Ishikawa (cell line): ENCODE measurements at regions not wholly inside any gene's neighbourhood (a gene's known extent, or its start where the extent isn't known, plus 50 kb on each side); places are given as distances from the start of the nearest gene placed in this dataset.

Experiments
- CEBPB ChIP-seq: IDR thresholded peaks from 2 replicates; pipeline ENCODE4 v1.6.1; 2012
- CREB1 ChIP-seq: IDR thresholded peaks from 2 replicates; pipeline ENCODE4 v1.6.1; 2012; ENCODE audit warnings: low read depth
- EGR1 ChIP-seq: IDR thresholded peaks from 2 replicates; pipeline ENCODE4 v1.6.1; 2012
- EP300 ChIP-seq: IDR thresholded peaks from 2 replicates; pipeline ENCODE4 v1.6.1; 2012; ENCODE audit warnings: borderline replicate concordance
- FOXM1 ChIP-seq: IDR thresholded peaks from 2 replicates; pipeline ENCODE4 v1.6.1; 2012; ENCODE audit warnings: low read depth, borderline replicate concordance
- MAX ChIP-seq: IDR thresholded peaks from 2 replicates; pipeline ENCODE4 v1.6.1; 2012
- NFIC ChIP-seq: IDR thresholded peaks from 2 replicates; pipeline ENCODE4 v1.6.1; 2012
- RAD21 ChIP-seq: IDR thresholded peaks from 2 replicates; pipeline ENCODE4 v1.6.1; 2012; ENCODE audit warnings: low read depth
- TAF1 ChIP-seq: IDR thresholded peaks from 2 replicates; pipeline ENCODE4 v1.6.1; 2012; ENCODE audit warnings: low read depth, mild to moderate bottlenecking
- TCF12 ChIP-seq: IDR thresholded peaks from 2 replicates; pipeline ENCODE4 v1.6.1; 2012; ENCODE audit warnings: low read depth
- TEAD4 ChIP-seq: IDR thresholded peaks from 2 replicates; pipeline ENCODE4 v1.6.1; 2012
- YY1 ChIP-seq: IDR thresholded peaks from 2 replicates; pipeline ENCODE4 v1.6.1; 2012; ENCODE audit warnings: low read depth
- ZBTB7A ChIP-seq: IDR thresholded peaks from 2 replicates; pipeline ENCODE4 v1.6.1; 2012; ENCODE audit warnings: low read depth
- TF ChIP-seq, protein P1 (sequence below): IDR thresholded peaks from 2 replicates; pipeline ENCODE4 v1.6.1; 2012
- TF ChIP-seq, protein P2 (sequence below): IDR thresholded peaks from 2 replicates; pipeline ENCODE4 v1.6.1; 2012; ENCODE audit warnings: low read depth, mild to moderate bottlenecking

DNA sequence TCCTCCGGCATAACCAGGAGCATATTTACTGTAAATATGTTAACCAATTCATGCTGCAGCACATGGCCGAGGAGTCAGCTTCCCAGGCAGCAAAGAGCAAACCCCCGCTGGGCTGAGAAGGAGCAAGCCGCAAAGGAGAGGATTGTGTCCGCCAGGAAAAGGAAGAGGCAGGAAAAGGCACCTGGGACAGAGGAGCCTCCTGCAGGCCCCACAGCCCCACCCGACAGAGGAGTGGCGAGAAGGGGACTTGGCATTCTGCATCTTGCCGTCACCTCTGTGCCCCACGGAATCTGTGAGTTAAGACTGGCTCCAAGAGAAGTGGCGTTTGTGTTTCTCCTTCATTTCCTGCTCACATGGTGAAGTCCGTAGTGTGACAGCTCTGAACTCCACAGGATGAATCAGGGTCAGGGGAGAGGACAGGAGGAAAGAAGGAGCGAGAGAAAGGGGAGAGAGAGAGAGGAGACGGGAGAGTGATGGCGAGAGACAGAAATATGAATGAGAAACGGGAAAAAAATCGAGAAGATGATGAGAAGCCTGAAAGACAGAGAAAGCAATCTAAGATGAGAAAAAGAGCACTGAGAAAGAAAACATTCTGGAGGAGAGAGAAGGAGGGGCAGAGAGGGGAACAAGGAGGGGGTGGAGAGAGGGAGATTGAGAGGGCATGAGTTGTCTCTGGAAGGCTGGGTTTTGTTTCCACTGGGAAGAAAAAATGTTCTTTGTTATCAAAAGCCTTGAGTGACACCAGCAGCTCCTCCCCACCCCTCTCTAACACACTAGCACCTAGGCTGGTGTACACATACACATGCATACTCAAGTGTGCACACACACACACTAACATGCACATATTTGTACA, 489.6 kb downstream of the MN1 start:
- no peak for TF ChIP-seq CREB1
- no peak for TF ChIP-seq EP300
- TF ChIP-seq EGR1: no peak
- no peak for TF ChIP-seq ZBTB7A
- TF ChIP-seq FOXM1: no peak
- TF ChIP-seq, protein P1, sequence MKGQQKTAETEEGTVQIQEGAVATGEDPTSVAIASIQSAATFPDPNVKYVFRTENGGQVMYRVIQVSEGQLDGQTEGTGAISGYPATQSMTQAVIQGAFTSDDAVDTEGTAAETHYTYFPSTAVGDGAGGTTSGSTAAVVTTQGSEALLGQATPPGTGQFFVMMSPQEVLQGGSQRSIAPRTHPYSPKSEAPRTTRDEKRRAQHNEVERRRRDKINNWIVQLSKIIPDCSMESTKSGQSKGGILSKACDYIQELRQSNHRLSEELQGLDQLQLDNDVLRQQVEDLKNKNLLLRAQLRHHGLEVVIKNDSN: no peak
- TF ChIP-seq MAX: no peak

DNA sequence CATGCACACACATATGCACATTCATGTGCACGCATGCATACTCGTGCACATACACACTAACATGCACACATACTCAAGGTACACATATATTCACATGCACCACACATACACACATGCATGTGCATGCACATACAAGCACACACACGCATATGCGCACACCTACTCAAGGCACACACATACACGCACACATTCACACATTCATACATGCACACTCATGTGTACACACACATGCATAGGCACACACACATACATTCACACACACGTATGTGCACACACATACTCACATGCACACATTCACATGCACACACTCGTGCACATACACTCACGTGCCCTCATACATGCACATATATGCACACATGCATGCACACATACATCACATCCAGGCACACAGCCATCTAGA, 489.0 kb downstream of the MN1 start:
- TF ChIP-seq EP300 (no peak), YY1 (no peak), EGR1 (no peak), TCF12 (no peak), RAD21 (no peak), TAF1 (no peak), NFIC (no peak), CREB1 (no peak), MAX (no peak), ZBTB7A (no peak)
- TF ChIP-seq, protein P2, sequence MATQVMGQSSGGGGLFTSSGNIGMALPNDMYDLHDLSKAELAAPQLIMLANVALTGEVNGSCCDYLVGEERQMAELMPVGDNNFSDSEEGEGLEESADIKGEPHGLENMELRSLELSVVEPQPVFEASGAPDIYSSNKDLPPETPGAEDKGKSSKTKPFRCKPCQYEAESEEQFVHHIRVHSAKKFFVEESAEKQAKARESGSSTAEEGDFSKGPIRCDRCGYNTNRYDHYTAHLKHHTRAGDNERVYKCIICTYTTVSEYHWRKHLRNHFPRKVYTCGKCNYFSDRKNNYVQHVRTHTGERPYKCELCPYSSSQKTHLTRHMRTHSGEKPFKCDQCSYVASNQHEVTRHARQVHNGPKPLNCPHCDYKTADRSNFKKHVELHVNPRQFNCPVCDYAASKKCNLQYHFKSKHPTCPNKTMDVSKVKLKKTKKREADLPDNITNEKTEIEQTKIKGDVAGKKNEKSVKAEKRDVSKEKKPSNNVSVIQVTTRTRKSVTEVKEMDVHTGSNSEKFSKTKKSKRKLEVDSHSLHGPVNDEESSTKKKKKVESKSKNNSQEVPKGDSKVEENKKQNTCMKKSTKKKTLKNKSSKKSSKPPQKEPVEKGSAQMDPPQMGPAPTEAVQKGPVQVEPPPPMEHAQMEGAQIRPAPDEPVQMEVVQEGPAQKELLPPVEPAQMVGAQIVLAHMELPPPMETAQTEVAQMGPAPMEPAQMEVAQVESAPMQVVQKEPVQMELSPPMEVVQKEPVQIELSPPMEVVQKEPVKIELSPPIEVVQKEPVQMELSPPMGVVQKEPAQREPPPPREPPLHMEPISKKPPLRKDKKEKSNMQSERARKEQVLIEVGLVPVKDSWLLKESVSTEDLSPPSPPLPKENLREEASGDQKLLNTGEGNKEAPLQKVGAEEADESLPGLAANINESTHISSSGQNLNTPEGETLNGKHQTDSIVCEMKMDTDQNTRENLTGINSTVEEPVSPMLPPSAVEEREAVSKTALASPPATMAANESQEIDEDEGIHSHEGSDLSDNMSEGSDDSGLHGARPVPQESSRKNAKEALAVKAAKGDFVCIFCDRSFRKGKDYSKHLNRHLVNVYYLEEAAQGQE: no peak
- TF ChIP-seq, protein P1: no peak

DNA sequence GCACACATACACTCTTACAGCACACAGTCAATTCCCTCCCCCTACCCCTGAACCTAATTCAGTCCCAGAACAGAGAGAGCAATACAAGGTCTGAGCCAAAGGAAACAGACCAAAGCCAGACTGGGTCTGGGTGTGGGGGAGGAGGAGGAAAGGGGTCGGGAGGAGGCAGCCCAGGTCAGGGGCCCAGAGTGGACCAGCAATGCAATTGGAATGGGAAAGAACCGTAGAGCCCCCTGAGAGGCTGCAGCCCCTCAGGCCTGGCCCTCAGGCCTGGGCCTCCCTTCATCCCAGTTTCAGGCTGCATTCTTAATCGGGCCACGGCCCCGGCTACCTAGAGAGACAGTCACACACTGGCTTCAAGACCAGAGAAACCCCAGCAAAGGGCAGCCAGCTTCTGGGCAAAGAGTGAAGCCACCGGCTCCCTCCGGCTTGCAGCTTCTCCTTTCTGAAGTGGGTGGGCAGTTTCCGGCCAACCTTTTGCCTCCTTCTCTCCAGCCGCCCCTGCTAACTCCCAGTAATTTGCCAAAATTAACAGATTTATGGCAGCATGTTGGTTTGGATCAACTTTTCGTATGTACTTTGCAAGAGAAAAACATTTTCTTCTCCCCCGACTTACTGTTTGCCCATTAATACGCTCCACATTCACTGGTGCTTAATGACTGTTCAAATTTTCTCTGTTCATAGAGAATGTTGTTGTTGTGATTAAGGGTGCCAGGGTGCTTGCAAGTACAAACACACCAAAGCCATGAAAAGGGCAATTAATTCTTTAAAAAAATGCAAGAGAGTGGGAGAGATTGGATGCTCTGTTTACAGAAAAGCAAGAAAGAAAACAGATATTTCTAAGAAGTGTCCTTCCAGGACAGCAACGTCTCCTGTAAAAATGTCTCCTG, 488.3 kb downstream of the MN1 start:
- no peak for TF ChIP-seq CEBPB
- no peak for TF ChIP-seq MAX
- no peak for TF ChIP-seq EP300
- TF ChIP-seq FOXM1: no peak
- no peak for TF ChIP-seq RAD21
- no peak for TF ChIP-seq CREB1
- TF ChIP-seq ZBTB7A: no peak
- no peak for TF ChIP-seq TAF1
- TF ChIP-seq TEAD4: no peak
- TF ChIP-seq NFIC: no peak
- TF ChIP-seq, protein P2: no peak
- TF ChIP-seq EGR1: no peak
- no peak for TF ChIP-seq TCF12
- no peak for TF ChIP-seq YY1
- TF ChIP-seq, protein P1: no peak

GRCh38 chr22:27314276-27314807, 487.2 kb downstream of the MN1 start:
- TF ChIP-seq YY1: no peak
- TF ChIP-seq EGR1: no peak
- TF ChIP-seq MAX: no peak
- TF ChIP-seq, protein P2: no peak
- no peak for TF ChIP-seq FOXM1
- no peak for TF ChIP-seq ZBTB7A
- no peak for TF ChIP-seq RAD21
- TF ChIP-seq TAF1: no peak
- no peak for TF ChIP-seq TEAD4
